GM23248 (cell line): ENCODE measurements at regions not wholly inside any gene's neighbourhood (a gene's known extent, or its start where the extent isn't known, plus 50 kb on each side); places are given as distances from the start of the nearest gene placed in this dataset.

ENCODE experiments used
- EZH2 ChIP-seq: fragments of 200-600 bp; sonication (generic); IDR thresholded peaks from 2 replicates; pipeline ENCODE4 v1.6.1; 2018; ENCODE audit warnings: antibody characterized with exemption, mild to moderate bottlenecking; ENCODE audit not compliant: insufficient read depth, poor library complexity, severe bottlenecking
- EZH2phosphoT487 ChIP-seq: fragments of 200-600 bp; sonication (generic); IDR thresholded peaks from 2 replicates; pipeline ENCODE4 v1.6.1; 2018; ENCODE audit warnings: antibody characterized with exemption, moderate library complexity, mild to moderate bottlenecking, low read depth; ENCODE audit not compliant: insufficient read depth

DNA sequence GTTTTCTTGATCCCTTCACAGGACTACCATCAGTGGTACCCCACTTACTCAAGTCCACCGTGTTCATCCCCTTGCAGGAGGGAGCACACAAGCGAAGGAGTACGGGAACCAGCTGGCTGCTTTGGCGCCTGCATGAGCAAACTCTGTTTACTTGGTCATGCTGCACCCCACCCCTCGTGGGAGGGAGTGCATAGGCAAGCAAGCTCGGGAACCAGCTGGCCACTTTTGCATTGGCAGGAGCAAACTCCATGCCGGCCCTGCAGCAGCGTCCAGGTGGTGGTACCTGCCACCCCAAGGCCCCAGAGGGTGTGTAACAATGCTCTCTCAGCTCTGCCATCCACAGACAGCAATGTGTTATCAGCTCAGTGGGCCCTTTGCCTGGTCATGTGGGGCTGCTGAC is 737.8 kb downstream of the FAM181B start:
- TF ChIP-seq EZH2 (no peak), EZH2phosphoT487 (no peak)
